GM19023 (cell line): ENCODE measurements at regions not wholly inside any gene's neighbourhood (a gene's known extent, or its start where the extent isn't known, plus 50 kb on each side); places are given as distances from the start of the nearest gene placed in this dataset.
"Not testable (repeated sequence)": the region's sequence is repeated elsewhere in the genome, so short reads cannot be mapped to it uniquely, and the experiment has no call there.

Source experiments
- ATAC-seq: cut with Tn5 transposase; IDR thresholded peaks from one replicate; pipeline ENCODE4 v1.9.1; 2021; ENCODE audit warnings: mild to moderate bottlenecking, moderate library complexity; ENCODE audit not compliant: unreplicated experiment

DNA sequence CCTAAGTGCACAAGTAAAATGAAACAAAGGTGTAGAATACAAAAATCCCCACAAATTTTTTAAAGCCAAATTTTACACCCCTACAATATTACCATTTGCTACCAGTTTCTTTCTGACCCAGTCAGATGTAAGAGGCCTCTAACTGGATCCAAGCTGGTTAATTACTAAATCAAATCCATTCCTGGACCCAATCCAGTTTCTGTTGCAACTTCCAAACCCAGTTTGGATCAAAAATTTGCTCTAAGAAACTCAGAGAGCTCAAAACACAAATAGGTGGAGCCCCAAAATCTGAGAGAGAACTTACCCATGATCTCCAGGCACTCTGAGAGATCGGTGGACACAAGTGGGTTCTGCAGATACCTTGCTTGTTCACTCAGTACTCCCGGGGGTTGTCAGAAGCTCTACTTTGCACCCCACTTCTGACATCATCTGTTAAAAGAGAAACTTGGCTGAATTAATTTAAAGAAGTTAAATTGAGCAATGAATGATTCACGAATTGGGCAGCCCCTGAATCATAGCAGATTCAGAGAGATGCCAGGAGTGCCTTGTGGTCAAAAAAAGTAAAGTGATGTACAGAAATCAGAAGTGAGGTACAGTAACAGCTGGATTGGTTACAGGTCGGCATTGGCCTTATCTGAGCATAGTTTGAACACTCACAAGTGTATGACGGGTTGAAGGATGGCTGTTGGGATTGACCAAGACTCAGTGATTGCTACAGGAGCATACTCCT, 448.0 kb downstream of the KCNT2 start:
- ATAC-seq: no peak

DNA sequence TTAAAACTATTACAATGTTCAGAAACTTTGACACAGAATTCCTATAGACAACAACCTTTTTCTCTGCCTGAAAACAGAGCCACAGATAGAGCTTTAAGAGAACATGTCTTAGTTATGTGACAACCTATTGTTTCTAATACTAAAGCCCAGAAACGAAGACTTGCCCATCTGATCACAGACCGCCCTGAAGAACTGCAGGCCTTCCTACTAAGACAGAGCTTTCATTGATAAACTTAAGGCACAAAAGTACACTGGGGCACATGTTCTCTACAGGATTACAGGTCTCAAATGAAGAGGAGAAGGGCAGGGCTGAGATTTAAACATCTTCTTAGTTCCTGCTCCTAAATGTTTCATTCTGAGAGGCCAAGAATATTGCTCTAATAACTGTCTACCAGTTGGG, 452.7 kb downstream of the KCNT2 start:
- ATAC-seq: no peak

DNA sequence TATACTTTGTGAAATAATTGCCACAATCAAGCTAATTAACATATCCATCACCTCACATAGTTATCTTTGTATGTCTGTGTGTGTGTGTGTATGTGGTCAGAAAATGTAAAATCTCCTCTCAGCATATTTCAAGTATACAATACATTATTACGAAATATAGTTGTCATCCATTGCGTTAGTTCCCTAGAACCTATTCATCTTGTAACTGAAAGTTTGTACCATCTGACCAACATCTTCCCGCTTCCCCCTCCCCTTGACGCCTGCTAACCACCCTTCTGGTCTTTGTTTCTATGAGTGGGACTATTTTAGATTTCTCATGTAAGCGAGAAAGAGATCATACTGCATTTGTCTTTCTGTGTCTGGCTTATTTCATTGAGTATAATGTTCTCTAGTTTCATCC, 455.3 kb downstream of the KCNT2 start:
- ATAC-seq: no peak

DNA sequence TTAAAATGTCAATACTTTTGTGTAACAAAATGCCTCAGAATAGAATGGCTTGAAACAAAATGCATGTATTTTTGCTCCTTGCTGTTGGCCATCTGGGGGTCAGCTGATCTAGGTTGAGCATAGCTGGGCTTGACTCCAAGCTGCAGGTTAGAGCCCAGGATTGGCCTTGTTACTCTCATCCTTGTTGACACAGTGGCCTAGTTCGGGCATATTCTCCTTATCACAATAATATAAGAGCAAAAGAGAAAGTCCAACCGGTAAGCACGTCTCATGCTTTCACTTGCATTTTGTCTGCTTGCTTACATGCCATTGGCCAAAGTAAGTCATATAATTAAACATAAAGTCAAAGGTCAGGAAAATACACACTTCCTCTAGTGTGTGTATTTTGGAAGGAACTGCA, 456.2 kb downstream of the KCNT2 start:
- ATAC-seq: no peak

DNA sequence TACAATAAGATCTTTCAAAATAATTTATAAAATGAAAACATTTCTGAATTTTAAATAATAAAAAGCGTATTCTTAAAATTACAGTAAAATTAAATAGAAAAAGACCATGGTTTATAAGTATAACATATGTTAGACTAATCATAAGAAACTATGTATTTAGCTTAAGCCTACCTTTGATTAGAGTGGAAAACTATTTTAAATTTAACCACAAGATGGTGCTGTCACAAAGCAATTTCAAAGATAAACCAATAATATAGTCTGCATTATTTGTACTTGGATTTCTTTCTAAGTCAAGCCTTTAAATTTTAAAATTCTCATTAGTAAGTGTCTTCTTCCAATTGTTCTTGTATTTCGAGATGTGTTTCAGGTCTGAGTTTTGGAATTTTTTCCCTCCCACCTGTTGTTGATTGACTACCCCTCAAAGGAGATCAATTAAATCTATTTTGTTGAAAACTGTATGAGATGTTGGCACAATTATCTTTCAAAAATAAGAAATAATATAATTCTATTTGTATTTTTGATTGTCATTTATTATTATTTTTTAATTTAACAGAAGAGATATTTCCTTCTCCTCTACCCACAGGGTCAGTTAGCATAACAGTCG, 459.8 kb downstream of the KCNT2 start:
- no peak for ATAC-seq

DNA sequence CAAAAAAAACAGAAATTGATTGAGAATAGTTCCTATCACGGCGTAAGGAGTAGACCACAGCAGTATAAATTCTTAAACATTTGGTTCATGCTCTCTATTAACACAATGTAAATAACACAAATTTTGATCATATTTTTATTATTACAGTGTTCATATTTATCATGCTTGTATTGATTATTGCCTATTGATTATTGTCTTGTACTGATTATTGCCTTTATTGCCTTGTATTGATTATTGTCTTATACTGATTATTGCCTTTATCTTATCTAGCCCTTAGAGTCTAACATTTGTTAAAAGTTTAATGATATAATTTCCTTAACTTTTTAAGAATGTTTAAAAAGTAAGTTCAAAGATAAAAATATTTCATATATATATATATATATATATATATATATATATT, 460.7 kb downstream of the KCNT2 start:
- no peak for ATAC-seq

DNA sequence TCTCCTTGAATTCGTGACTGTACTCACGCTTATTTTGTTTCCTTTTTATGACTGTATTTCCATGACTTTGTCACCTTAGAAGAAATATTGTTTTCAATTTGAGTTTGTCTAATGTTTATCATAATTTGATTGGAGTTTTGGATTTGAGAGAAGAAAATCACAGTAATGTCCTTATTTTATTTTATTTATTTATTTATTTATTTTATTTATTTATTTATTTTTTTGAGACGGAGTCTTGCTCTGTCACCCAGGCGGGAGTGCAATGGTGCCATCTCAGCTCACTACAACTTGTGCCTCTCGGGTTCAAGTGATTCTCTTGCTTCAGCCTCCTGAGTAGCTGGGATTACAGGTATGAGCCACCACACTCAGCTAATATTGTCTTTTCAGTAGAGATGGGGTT, 463.1 kb downstream of the KCNT2 start:
- ATAC-seq: not testable (repeated sequence)

DNA sequence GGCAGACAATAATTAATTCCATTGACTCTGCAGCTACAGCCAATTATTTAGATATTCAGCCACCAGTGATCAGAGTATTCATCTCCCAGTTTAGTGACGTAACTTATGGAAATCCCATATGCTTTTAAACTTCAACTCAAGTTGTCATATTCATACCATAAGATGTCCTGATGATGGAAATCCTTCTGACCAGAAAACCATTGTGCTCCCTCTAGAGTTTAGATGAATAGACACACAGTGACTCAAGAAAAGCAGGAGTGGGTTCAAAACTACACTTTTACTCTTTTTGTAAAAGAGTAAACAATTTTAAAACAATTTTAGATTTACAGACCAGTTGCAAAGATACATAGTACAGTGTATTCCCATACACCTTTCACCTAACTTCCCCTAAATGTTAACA, 463.7 kb downstream of the KCNT2 start:
- no peak for ATAC-seq

DNA sequence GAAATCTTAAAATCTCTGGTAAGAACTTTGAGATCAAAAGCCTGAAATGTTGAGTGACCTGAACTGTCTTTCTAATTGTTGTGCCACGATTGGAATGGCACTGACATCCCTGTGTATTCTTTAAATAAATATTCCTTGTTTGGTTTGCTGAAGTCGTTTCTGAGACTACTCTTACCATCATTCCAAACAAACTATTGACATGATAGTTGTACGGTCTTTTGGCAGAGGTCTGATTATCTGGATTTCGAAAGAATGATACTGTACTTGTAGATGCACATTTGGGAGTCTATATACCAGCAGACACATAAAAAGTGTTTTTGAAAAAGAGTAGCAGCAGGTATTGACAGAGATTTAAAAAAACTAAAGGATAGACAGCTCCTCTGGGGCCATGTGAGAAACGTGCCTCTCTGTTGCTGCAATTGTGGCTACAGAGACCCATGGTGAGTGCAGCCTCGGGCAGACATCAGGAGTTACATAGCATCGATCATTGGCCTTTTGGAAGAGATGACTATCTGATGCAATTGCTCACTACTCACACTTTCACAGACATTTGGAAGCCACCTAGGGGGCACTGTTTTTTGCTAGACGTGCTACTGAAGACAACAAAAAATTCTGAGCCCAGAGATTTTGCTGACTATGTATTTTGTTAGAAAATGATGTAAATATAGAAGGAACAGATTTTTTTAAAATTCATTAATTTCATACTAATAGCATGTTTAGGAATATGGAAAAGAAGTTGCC, 464.5 kb downstream of the KCNT2 start:
- no peak for ATAC-seq

DNA sequence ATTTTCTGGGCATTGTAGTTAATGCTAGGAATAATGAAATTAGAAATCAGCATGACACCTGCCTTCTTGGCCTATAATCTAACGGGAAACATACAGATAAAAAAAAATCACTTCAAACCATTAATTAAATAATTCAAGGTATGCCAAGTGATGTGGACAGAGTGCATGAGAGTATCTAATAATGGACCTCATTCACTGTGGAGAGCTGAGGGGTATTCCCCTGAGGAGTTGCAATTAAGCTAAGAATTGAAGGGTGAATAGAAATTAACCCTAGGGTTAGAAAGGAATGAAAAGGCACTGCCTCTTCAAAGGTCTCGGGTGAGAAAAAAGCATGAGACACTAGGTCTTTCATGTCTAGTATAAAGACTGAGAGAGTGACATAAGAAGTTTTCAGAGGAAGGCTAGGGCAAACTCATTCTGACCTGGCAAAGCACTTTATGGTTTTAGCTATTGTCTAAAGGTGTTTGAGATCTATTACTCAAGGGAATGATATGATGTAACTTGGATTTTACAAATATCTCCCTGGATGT, 466.1 kb downstream of the KCNT2 start:
- ATAC-seq: no peak

DNA sequence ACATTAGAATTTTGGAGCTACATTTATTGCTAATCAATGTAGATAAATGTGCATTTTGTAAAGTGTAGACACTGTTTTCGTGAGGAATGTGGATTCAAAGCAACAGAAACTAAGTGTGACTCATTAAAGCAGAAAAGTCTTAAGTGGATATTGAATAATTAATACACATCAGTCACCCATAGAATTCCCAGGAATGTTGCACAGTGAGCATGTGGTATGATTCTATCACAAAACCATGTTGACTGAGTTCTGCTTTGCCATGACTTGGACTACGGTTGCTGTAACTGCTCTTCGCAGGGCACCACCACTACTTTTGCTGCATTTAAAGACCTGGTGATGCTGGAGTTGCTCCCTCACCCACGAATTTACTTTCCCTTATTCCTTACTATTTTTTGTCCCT, 471.8 kb downstream of the KCNT2 start:
- ATAC-seq: no peak

DNA sequence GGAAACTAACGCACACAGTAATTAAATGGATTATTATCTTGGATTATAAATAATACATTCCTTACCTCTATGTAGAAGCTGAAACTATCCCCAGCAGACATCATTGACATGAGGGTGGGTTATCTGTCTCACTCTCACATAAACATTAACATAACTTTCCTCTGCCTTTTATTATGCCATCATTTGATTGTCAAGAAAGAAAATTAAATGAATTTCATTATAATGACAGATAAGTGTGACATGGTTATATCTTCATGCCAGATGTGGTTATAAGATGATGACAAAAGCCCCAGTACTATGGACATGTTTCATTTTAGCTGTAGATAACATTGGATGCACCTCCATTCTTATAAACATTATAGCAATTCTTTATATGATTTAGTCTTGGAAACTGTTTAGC, 476.5 kb downstream of the KCNT2 start:
- no peak for ATAC-seq

DNA sequence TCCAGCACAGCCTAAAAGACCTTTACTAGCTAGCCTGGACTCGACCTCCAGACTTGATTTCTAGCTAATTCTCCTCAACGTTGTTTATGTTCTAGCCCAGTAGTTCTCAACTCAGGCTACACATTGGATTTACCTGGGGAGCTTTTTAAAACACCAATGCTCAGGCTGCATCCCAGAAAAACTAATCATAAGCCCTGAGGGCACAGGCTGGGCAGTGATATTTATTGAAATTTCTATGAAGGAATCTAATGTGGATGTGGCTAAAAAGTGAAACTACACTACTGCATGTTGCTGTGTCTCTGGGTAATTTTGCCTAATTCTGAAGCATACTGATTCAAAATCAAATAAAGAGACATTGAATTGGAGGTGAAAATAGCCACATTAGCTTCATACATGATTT, 479.4 kb downstream of the KCNT2 start:
- no peak for ATAC-seq

DNA sequence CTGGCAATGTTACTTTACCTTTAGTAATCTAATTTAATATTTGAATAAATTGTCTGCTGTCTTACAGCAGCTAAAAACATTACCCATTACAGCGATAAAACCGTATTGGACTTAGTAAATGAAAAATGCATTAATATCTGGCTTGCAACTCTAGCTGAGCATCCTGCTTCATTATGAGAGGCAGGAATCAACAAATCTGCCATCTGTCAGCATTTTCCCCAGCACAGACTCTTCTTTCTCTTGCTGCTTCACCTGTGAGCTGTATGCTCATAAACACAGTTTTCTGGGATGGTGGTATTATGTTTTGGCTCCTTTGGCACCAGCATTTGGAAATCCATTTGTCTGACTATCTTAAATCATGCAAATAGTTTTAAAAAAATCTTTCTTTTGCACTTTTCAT, 487.1 kb downstream of the KCNT2 start:
- no peak for ATAC-seq

DNA sequence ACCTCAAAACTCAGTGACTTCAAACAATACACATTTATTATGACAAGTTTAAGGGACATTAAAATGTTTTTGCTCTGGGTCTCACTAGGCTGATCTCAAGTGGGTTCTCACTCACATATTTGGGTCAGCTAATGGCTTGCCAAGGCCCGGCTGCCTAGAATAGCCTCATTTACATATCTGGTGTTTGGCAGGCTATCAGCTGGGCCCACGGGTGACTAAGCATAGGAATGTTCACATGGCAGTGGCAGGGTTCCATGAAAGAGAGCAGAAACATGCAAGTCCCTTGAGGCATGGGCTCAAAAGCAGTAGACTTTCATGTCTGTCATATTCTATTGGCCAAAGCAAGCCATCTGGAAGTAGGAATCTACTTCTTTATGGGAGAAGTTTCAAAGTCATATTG, 492.6 kb downstream of the KCNT2 start:
- no peak for ATAC-seq

DNA sequence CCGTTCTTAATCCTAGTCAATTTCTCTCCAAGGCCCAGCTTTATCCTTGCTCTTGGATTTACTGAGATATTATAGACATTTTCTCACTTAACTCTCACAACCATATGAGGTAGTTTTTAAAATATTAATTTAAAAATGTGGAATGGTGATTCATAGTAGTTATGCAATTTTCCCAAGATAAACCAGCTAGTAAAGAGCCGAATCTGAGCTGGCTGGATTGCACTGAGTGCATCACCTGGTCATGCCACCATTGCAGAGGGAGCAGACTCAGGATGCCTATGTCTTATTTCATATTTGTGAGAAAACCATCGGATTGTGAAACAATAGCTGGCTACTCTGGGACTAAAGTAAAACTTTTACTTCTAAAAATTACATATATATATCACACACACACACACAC, 494.0 kb downstream of the KCNT2 start:
- no peak for ATAC-seq

DNA sequence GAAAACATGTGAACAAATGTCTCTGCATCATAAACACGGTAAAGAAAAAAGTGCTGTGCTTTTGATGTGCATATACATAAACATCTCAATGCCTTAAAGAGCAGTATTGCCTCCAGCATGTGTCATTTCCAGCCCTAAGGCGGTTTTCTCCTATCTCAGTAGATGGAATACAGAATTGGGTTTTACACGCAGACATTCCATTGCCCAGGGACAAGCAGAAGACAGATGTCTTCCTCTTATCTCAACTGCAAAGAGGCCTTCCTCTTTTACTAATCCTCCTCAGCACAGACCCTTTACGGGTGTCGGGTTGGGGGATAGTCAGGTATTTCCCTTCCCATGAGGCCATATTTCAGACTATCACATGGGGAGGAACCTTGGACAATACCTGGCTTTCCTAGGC, 499.2 kb downstream of the KCNT2 start:
- not testable (repeated sequence) for ATAC-seq

DNA sequence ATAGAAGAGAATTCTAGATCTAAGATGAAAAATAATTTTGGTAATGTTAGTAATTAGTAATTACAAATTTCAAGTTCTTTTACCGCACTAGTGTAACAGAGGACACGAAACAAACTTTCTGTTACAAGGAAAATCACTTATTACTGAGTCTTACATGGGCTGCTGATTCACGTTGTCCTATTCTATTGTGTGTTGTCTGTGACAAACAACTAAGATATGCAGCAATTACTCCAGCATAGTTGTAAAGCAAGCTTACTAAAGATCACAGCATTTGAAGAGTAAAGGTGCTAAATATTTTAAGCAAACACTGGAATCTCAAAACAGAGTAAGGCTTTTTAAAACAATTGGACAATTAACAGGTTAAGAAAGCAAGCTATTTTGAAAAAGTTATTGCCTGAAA, 502.3 kb downstream of the KCNT2 start:
- ATAC-seq: no peak

DNA sequence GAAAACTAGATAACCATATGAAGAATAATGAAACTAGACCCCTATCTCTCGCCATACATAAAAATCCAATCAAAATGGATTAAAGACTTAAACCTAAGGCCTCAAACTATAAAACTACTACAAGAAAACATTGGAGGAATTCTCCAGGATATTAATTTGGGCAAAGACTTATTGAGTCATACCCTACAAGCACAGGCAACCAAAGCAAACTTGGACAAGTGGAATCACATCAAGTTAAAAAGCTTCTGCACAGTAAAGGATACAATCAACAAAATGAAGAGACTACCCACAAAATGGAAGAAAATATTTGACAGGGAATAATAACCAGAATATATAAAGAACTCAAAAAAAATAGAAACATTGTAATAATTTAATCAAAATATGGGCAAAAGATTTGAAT, 505.4 kb downstream of the KCNT2 start:
- no peak for ATAC-seq

DNA sequence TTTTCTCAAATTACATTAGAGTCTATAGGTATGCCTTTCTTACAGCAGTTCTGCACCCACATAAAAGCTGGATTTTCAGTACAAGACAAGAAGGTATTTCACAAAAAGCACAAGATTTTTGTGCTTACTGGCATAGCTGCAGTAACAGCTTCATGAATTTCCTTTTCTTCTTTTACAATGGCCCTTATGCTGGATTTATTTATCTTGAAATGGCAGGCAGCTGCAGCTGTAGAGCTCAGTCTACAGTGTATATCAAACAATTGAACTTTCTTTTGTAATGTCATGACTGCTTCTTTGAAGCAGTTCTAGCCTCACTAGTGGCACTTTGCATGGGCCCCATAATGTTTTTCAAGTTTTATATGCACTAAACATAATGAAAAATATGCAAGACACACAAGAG, 510.2 kb downstream of the KCNT2 start:
- ATAC-seq: no peak

DNA sequence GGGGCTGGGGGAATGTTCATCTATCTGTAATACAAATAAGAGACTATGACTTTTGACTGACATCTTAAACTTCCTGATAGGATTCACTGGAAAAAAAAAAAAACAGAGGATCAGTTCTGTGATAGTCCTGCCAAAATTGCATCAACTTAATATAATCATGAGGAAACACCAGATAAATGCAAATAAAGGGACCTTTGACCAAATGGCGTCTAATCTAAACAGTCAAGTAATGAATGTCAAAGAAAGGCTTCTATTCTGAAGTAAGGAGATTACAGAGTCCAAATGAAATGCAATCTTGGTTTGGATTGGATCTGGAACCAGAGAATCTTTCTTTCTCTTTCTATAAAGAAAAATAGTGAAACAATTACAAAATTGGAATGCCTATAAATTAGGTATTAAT, 513.4 kb downstream of the KCNT2 start:
- no peak for ATAC-seq
